Testis (tissue), 2 donors: ENCODE measurements at regions not wholly inside any gene's neighbourhood (a gene's known extent, or its start where the extent isn't known, plus 50 kb on each side); places are given as distances from the start of the nearest gene placed in this dataset.
"Not testable (repeated sequence)": the region's sequence is repeated elsewhere in the genome, so short reads cannot be mapped to it uniquely, and the experiment has no call there.

Experiments used
- DNase-seq: peaks from one replicate; pipeline ENCODE4 v3.0.0-alpha.2; 2019
- H3K27ac ChIP-seq, 2 donors: fragments of 200-600 bp; sonication (generic); one replicate each; pipeline ENCODE4 v1.5.1; 2019
- H3K27me3 ChIP-seq: fragments of 200-600 bp; sonication (generic); one replicate; pipeline ENCODE4 v1.5.1; 2019
- H3K36me3 ChIP-seq: fragments of 200-600 bp; sonication (generic); one replicate; pipeline ENCODE4 v1.5.1; 2017; ENCODE audit warnings: low read depth; ENCODE audit errors: missing control alignments
- H3K4me1 ChIP-seq: fragments of 200-600 bp; sonication (generic); one replicate; pipeline ENCODE4 v1.5.1; 2019
- H3K4me3 ChIP-seq, 2 donors: fragments of 200-600 bp; sonication (generic); one replicate each; pipeline ENCODE4 v1.5.1; 2017 to 2019
- H3K9me3 ChIP-seq: fragments of 200-600 bp; sonication (generic); one replicate; pipeline ENCODE4 v1.5.1; 2017
- POLR2A ChIP-seq: fragments of 450-650 bp; IDR thresholded peaks from one replicate; pipeline ENCODE4 v1.6.1; 2017; ENCODE audit warnings: antibody characterized with exemption, mild to moderate bottlenecking, moderate library complexity
- WGBS, 2 donors: methylation state at CpG; one replicate each; pipeline ENCODE4 v1.1.5; 2018; 5-methylcytosine and 5-hydroxymethylcytosine counted together
- intact Hi-C: fragments of 100-400 bp; cut with DNase I; formaldehyde crosslinking; loops from one replicate; pipeline ENCODE4 v1.15.1; 2023; ENCODE audit warnings: low total_unique reads
- TF ChIP-seq, protein P1 (sequence below), 3 experiments: fragments of 450-650 bp in 2 of 3; fragments of 200-600 bp in 1 of 3; sonication (generic) in 1 of 3; IDR thresholded peaks; one replicate each; pipeline ENCODE4 v1.5.1; 2016 to 2019; ENCODE audit warnings: antibody characterized with exemption in 3 of 3, mild to moderate bottlenecking in 2 of 3, moderate library complexity in 1 of 3

DNA sequence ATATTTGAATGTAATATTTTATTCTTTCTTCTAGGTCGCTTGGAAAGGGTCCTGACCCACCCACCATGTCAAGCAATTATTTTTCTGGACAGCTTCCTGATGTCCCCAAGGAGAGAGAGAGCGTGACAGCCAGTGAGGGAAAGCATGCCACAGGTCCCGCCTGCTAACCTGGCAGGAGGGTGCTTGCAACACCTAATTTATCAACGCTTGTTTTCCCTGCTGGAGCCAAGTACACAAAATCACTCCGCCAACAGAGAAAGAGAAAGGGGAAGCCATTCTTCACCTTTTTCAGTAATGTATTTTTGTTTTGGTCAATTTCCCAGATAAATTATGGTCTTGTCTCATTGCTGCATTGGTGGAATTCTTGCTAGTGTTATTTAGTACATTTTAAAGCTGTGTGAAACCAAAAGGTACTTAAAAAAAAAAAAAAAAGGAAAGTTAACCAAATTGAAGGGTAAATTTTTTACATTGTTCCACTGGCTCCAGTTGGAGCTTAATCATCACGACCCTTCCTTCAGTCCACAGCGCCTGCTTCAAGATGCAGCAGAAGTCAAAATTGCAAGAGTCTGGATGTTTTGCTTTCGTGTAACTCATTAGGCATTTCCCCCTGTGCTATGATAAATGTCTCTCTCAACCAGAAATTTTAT, 88.5 kb upstream of the COPS8 start:
- Histone ChIP-seq H3K36me3 (no peaks in the 10 kb centered on the region), H3K4me1 (no peaks in the 10 kb centered on the region), H3K9me3 (no peaks in the 10 kb centered on the region), H3K27me3 (no peaks in the 10 kb centered on the region), H3K4me3 (no peak overlapping the region), H3K27ac (no peak overlapping the region)
- intact Hi-C loops = no loop called here
- no peak for DNase-seq
- 81 to 86% methylated on average over 8 of the region's 8 CpGs for WGBS, 2 donors
- TF ChIP-seq, protein P1, sequence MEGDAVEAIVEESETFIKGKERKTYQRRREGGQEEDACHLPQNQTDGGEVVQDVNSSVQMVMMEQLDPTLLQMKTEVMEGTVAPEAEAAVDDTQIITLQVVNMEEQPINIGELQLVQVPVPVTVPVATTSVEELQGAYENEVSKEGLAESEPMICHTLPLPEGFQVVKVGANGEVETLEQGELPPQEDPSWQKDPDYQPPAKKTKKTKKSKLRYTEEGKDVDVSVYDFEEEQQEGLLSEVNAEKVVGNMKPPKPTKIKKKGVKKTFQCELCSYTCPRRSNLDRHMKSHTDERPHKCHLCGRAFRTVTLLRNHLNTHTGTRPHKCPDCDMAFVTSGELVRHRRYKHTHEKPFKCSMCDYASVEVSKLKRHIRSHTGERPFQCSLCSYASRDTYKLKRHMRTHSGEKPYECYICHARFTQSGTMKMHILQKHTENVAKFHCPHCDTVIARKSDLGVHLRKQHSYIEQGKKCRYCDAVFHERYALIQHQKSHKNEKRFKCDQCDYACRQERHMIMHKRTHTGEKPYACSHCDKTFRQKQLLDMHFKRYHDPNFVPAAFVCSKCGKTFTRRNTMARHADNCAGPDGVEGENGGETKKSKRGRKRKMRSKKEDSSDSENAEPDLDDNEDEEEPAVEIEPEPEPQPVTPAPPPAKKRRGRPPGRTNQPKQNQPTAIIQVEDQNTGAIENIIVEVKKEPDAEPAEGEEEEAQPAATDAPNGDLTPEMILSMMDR (IDR thresholded peaks at IDR 0.05) = no peak
- no peak for TF ChIP-seq POLR2A

DNA sequence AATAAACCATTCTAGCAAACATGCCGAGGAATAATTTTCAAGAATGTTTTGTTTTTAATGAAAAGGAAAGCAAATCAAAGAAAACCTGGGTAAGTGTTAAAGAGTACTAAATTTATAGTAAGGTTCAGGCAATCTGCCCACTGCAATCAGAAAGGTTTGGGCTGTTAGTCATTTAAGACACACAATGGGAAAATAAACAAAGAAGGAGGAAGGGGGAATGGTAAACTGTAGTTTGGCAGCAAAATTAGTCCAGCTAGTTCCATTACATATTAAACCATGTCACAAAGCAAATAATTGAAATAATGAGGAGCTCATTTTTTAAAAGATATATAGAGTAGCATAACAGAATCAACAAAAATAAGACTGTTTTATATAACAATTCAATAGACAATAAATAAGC, 87.5 kb upstream of the COPS8 start:
- intact Hi-C loops = no loop called here
- H3K27me3 ChIP-seq = no peaks in the 10 kb centered on the region
- 45 to 81% methylated on average over 1 of the region's 1 CpG for WGBS, 2 donors
- no peak for DNase-seq
- H3K4me3 ChIP-seq = no peak overlapping the region
- no peaks in the 10 kb centered on the region for H3K9me3 ChIP-seq
- no peaks in the 10 kb centered on the region for H3K4me1 ChIP-seq
- no peak for TF ChIP-seq POLR2A
- TF ChIP-seq, protein P1 (IDR thresholded peaks at IDR 0.05) = no peak
- no peaks in the 10 kb centered on the region for H3K36me3 ChIP-seq
- H3K27ac ChIP-seq = no peak overlapping the region

DNA sequence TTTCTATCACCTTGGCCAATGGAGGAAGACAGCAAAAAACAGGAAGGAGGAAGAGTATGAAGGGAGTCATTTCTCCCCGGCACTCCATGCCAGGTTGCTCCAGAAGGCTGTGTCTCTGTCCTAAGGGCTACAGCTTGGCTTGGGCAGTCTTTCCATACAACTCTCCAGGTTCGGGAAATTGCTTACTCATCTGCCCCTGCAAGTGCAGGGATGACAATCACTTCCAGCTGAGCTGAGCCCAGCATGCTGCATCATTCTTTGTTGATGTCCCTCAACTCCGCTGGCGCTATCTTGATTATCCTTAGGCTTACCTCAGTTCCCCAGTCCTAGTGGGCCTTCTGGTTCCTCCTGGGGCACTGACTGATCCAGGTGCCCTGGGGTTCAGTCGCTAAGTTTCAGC, 86.9 kb upstream of the COPS8 start:
- H3K4me1 ChIP-seq = no peaks in the 10 kb centered on the region
- H3K27me3 ChIP-seq = no peaks in the 10 kb centered on the region
- H3K36me3 ChIP-seq = no peaks in the 10 kb centered on the region
- no peak for DNase-seq
- H3K27ac ChIP-seq = no peak overlapping the region
- H3K9me3 ChIP-seq = no peaks in the 10 kb centered on the region
- intact Hi-C loops = no loop called here
- TF ChIP-seq, protein P1 (IDR thresholded peaks at IDR 0.05) = no peak
- TF ChIP-seq POLR2A = no peak
- 90 to 95% methylated on average over 5 of the region's 5 CpGs for WGBS, 2 donors
- H3K4me3 ChIP-seq = no peak overlapping the region

DNA sequence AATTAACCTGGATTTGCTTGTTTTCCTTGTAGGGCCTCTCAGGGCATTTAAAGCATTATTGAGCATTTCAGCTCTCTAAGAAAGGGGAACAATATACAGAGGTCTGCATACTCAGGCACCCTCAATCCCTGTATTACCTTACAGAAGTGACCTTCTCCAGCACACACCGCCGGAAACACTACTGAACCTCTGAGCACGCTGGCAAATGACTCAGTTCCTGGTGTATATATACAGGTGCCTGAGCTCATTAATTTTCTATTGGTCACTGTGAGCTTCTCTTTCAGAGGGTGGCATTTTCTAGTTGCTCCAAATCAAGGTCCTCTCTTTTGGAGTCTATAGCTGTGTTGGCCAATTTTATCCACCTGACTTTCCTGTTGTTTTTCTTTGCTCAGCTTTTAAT, 85.2 kb upstream of the COPS8 start:
- WGBS, 2 donors = 94 to 100% methylated on average over 3 of the region's 3 CpGs
- Histone ChIP-seq H3K4me1 (no peaks in the 10 kb centered on the region), H3K4me3 (no peak overlapping the region), H3K27ac (no peak overlapping the region), H3K27me3 (no peaks in the 10 kb centered on the region), H3K9me3 (no peaks in the 10 kb centered on the region), H3K36me3 (no peaks in the 10 kb centered on the region)
- TF ChIP-seq, protein P1 (IDR thresholded peaks at IDR 0.05) = no peak
- TF ChIP-seq POLR2A = no peak
- no peak for DNase-seq
- intact Hi-C loops = no loop called here

DNA sequence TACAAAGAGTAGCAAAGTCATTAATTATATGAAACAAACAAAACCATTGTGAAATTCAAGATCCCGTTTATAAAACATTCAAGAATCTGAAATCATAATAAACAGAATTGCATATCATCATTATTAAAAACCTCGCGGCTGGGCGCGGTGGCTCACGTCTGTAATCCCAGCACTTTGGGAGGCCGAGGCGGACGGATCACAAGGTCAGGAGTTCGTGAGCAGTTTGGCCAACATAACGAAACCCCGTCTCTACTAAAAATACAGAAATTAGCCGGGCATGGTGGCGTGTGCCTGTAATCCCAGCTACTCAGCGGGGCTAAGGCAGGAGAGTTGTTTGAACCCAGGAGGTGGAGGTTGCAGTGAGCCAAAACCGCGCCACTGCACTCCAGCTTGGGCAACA, 80.3 kb upstream of the COPS8 start:
- H3K4me1 ChIP-seq, intact Hi-C loops, H3K9me3 ChIP-seq, H3K27me3 ChIP-seq, H3K36me3 ChIP-seq, H3K4me3 ChIP-seq, DNase-seq, H3K27ac ChIP-seq: not testable (repeated sequence)
- 34 to 53% methylated on average over 17 of the region's 17 CpGs for WGBS, 2 donors
